HFFc6 (cell line): ENCODE measurements at regions not wholly inside any gene's neighbourhood (a gene's known extent, or its start where the extent isn't known, plus 50 kb on each side); places are given as distances from the start of the nearest gene placed in this dataset.

Experiments used
- DNase-seq: peaks from one replicate; pipeline ENCODE4 v3.0.0-alpha.2; 2018
- H3K27ac Mint-ChIP-seq: 2 replicates; pipeline ENCODE4 v1.8.0; 2020; ENCODE audit warnings: mild to moderate bottlenecking, mixed read lengths
- H3K27me3 Mint-ChIP-seq: 2 replicates; pipeline ENCODE4 v1.8.0; 2021; ENCODE audit warnings: mild to moderate bottlenecking, moderate library complexity, mixed read lengths; ENCODE audit not compliant: insufficient read depth
- H3K36me3 Mint-ChIP-seq: 2 replicates; pipeline ENCODE4 v1.8.0; 2021; ENCODE audit warnings: low read depth, mixed read lengths
- H3K4me1 Mint-ChIP-seq: 2 replicates; pipeline ENCODE4 v1.8.0; 2020; ENCODE audit warnings: low read depth, mixed read lengths
- H3K4me3 Mint-ChIP-seq: 2 replicates; pipeline ENCODE4 v1.8.0; 2020; ENCODE audit warnings: mild to moderate bottlenecking, moderate library complexity, mixed read lengths
- H3K9me3 Mint-ChIP-seq: 2 replicates; pipeline ENCODE4 v1.8.0; 2020; ENCODE audit warnings: mild to moderate bottlenecking, mixed read lengths
- TF ChIP-seq, protein P1 (sequence below): fragments of 200-600 bp; sonication (generic); IDR thresholded peaks from 2 replicates; pipeline ENCODE4 v1.5.0; 2021; ENCODE audit warnings: antibody characterized with exemption, mild to moderate bottlenecking

DNA sequence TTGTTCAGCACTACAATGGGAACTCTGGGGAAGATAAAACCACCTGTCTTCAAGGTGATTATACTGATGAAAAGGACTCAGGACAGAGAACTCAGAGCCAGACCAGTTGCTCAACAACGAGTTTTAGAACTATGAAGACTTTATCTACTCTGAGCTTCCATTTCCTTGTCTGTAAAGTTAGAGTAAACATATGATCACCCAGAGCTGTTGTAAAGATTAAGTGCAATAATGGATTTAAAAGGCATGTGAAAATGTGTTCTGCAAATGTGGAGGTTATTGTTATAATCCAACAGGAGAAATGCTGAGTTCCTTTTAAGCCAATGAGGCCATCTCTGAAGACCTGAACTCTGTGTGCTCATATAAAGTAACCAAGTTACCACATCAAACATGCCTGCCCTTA, 139.7 kb upstream of the CMC1 start:
- Mint-ChIP-seq H3K4me1 (no peaks in the 10 kb centered on the region), H3K27me3 (0 out of 2 replicates have a peak, but pooled peaks cover 3% of the 10 kb centered on the region), H3K36me3 (no peaks in the 10 kb centered on the region), H3K27ac (no peak overlapping the region), H3K9me3 (peaks cover 31% of the 10 kb centered on the region), H3K4me3 (no peak overlapping the region)
- DNase-seq: no peak
- TF ChIP-seq, protein P1, sequence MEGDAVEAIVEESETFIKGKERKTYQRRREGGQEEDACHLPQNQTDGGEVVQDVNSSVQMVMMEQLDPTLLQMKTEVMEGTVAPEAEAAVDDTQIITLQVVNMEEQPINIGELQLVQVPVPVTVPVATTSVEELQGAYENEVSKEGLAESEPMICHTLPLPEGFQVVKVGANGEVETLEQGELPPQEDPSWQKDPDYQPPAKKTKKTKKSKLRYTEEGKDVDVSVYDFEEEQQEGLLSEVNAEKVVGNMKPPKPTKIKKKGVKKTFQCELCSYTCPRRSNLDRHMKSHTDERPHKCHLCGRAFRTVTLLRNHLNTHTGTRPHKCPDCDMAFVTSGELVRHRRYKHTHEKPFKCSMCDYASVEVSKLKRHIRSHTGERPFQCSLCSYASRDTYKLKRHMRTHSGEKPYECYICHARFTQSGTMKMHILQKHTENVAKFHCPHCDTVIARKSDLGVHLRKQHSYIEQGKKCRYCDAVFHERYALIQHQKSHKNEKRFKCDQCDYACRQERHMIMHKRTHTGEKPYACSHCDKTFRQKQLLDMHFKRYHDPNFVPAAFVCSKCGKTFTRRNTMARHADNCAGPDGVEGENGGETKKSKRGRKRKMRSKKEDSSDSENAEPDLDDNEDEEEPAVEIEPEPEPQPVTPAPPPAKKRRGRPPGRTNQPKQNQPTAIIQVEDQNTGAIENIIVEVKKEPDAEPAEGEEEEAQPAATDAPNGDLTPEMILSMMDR: no peak

DNA sequence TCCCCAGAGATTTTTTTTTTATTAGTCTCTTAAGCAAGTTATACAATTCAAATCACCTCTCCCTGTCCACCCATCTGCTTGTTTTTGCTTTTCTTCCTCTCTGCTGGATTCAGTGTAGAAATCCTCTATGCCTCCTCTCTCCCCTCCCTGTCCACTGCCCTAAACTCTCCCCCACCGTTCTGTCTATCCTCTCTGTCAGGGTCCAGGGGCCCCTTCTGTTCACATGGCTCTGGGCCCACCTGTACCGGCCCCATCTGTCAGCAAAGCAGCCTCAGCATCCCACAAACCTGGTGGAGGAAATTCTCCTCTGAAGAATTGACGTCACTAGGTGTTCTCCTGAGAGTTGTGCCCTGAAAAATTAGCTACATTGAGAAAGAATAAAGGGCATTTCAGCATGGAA, 137.6 kb upstream of the CMC1 start:
- H3K9me3 Mint-ChIP-seq: peaks cover 31% of the 10 kb centered on the region
- DNase-seq: no peak

DNA sequence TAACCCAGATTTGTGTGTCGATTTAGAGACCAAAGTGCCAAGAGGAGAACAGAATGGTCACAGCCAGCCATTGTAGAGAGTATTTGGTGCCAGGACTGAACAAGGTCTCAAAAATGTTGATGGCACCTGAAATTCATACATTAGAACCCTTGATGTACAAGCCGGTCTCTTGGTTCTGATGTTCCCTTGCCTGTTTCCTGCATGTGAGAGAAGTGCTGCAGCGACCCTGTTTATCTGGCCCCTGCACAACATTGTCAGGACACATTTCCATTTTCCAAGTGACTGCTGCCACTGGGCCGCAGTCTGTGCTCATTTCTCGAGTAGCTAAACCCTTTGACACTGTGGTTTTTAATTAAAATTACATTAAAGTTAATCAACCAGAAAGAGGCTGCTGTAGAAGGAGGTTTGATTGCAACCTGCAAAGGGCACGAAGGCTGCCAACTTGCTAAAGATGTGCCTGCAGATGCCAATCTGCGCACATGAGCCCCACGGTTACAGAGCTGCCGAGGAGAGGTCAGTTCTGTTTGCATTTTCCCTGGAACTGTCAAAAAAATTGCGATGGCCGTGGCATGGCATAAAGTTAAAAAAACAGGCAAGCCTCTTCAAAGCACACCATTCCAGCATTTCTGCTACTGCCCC, 136.4 kb upstream of the CMC1 start:
- no peak overlapping the region for H3K4me3 Mint-ChIP-seq
- no peaks in the 10 kb centered on the region for H3K36me3 Mint-ChIP-seq
- H3K27me3 Mint-ChIP-seq: 0 out of 2 replicates have a peak, but pooled peaks cover 3% of the 10 kb centered on the region
- TF ChIP-seq, protein P1: no peak
- no peak for DNase-seq
- no peaks in the 10 kb centered on the region for H3K4me1 Mint-ChIP-seq
- H3K9me3 Mint-ChIP-seq: peaks cover 31% of the 10 kb centered on the region
- H3K27ac Mint-ChIP-seq: no peak overlapping the region

More for the DNA sequence above, 137.6 kb upstream of the CMC1 start:
- no peaks in the 10 kb centered on the region for H3K4me1 Mint-ChIP-seq
- H3K4me3 Mint-ChIP-seq: no peak overlapping the region
- no peaks in the 10 kb centered on the region for H3K36me3 Mint-ChIP-seq
- no peak overlapping the region for H3K27ac Mint-ChIP-seq
- TF ChIP-seq, protein P1: no peak
- 0 out of 2 replicates have a peak, but pooled peaks cover 3% of the 10 kb centered on the region for H3K27me3 Mint-ChIP-seq

DNA sequence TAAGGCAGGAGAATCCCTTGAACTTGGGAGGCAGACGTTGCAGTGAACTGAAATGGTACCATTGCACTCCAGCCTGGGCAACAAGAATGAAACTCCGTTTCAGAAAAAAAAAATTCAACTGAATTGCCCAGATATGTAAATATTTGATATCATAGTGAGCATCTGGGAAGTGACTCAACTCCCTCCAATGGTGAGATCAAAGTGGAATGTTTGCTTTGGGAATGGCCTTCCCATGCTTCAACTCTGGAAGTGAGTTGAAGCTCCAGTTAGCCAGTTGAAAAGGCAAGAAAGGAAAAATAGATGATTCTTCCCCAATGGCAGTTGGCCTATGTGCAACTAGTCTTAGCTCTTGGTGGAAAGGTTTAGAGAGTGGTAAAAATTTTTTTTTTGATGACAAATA, 131.6 kb upstream of the CMC1 start:
- peaks cover 16% of the 10 kb centered on the region for H3K9me3 Mint-ChIP-seq
- no peaks in the 10 kb centered on the region for H3K36me3 Mint-ChIP-seq
- TF ChIP-seq, protein P1: no peak
- H3K4me1 Mint-ChIP-seq: no peaks in the 10 kb centered on the region
- H3K27me3 Mint-ChIP-seq: peaks cover 2% of the 10 kb centered on the region; the same call in 1 of the 2 replicates
- DNase-seq: no peak
- no peak overlapping the region for H3K4me3 Mint-ChIP-seq
- no peak overlapping the region for H3K27ac Mint-ChIP-seq

DNA sequence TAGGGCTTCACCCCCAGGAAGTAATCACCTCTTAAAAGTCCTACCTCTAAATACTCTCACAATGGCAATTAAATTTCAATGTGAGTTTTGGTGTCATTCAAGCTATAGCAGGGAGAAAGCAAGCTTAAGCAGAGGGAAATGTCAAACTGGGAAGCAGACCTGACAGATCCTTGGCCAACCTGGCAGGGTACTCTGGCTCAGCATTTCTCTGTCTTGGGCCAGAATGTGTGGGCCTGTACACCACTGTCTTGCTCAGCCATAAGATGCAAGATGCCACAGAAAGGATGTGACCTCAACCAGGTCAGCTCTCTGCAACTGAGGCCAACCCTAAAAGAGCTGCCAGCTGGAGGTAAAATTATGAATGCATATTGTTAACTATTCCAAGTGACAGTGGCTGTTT, 130.6 kb upstream of the CMC1 start:
- DNase-seq: no peak
- Mint-ChIP-seq H3K4me3 (no peak overlapping the region), H3K27ac (no peak overlapping the region), H3K4me1 (no peaks in the 10 kb centered on the region), H3K27me3 (peaks cover 2% of the 10 kb centered on the region; the same call in 1 of the 2 replicates), H3K9me3 (peaks cover 14% of the 10 kb centered on the region), H3K36me3 (no peaks in the 10 kb centered on the region)
- TF ChIP-seq, protein P1: no peak
